SK-N-SH treated with all-trans-retinoic acid at 6 μM for 48 hours (cell line): ENCODE measurements at regions not wholly inside any gene's neighbourhood (a gene's known extent, or its start where the extent isn't known, plus 50 kb on each side); places are given as distances from the start of the nearest gene placed in this dataset.

Experiments used
- ATAC-seq: fragments of 200-7000 bp; cut with Tn5 transposase; 3 replicates; pipeline ENCODE4 v1.9.1; 2020; ENCODE audit warnings: mild to moderate bottlenecking, moderate library complexity
- ARNTL ChIP-seq: fragments of 450-650 bp; formaldehyde crosslinking; IDR thresholded peaks from 2 replicates; pipeline ENCODE4 v1.5.0; 2020; ENCODE audit warnings: low read depth, mild to moderate bottlenecking, moderate library complexity, borderline replicate concordance
- BACH2 ChIP-seq: fragments of 250-450 bp; sonication (Bioruptor Pico); IDR thresholded peaks from 2 replicates; pipeline ENCODE4 v1.9.0; 2021; ENCODE audit warnings: mild to moderate bottlenecking, borderline replicate concordance
- CSDC2 ChIP-seq: fragments of 250-450 bp; sonication (Bioruptor Pico); IDR thresholded peaks from 2 replicates; pipeline ENCODE4 v1.5.0; 2020; ENCODE audit warnings: mild to moderate bottlenecking, moderate library complexity
- ESRRG ChIP-seq: fragments of 250-450 bp; sonication (Bioruptor Pico); IDR thresholded peaks from 2 replicates; pipeline ENCODE4 v1.6.1; 2021; ENCODE audit warnings: mild to moderate bottlenecking
- ISL1 ChIP-seq: fragments of 250-450 bp; sonication (Bioruptor Pico); IDR thresholded peaks from 2 replicates; pipeline ENCODE4 v2.1.2; 2022; ENCODE audit warnings: mild to moderate bottlenecking, moderate library complexity
- OSR1 ChIP-seq: fragments of 250-450 bp; sonication (Bioruptor Pico); IDR thresholded peaks from 2 replicates; pipeline ENCODE4 v1.8.0; 2022; ENCODE audit warnings: moderate library complexity, mild to moderate bottlenecking, inconsistent platforms
- PPARA ChIP-seq: fragments of 250-450 bp; sonication (Bioruptor Pico); IDR thresholded peaks from 2 replicates; pipeline ENCODE4 v1.5.0; 2020; ENCODE audit warnings: mild to moderate bottlenecking, borderline replicate concordance
- RARB ChIP-seq: fragments of 250-450 bp; sonication (Bioruptor Pico); IDR thresholded peaks from 2 replicates; pipeline ENCODE4 v1.8.0; 2021; ENCODE audit warnings: mild to moderate bottlenecking, moderate library complexity
- SNAI2 ChIP-seq: fragments of 250-450 bp; sonication (Bioruptor Pico); IDR thresholded peaks from 2 replicates; pipeline ENCODE4 v1.5.0; 2020; ENCODE audit warnings: mild to moderate bottlenecking, moderate library complexity
- TCF4 ChIP-seq: fragments of 250-450 bp; sonication (Bioruptor Pico); IDR thresholded peaks from 2 replicates; pipeline ENCODE4 v1.8.0; 2021; ENCODE audit warnings: mild to moderate bottlenecking, moderate library complexity, borderline replicate concordance
- TOX ChIP-seq: fragments of 250-450 bp; sonication (Bioruptor Pico); IDR thresholded peaks from 2 replicates; pipeline ENCODE4 v1.8.0; 2021; ENCODE audit warnings: mild to moderate bottlenecking, moderate library complexity, borderline replicate concordance
- ZC3H10 ChIP-seq: fragments of 250-450 bp; sonication (Bioruptor Pico); IDR thresholded peaks from 2 replicates; pipeline ENCODE4 v1.5.1; 2021; ENCODE audit warnings: mild to moderate bottlenecking, moderate library complexity
- ZFP3 ChIP-seq: fragments of 250-450 bp; sonication (Bioruptor Pico); IDR thresholded peaks from 2 replicates; pipeline ENCODE4 v1.5.0; 2020; ENCODE audit warnings: mild to moderate bottlenecking, moderate library complexity
- ZFP30 ChIP-seq: fragments of 450-650 bp; formaldehyde crosslinking; IDR thresholded peaks from 2 replicates; pipeline ENCODE4 v1.5.0; 2022; ENCODE audit warnings: mild to moderate bottlenecking, moderate library complexity
- ZNF565 ChIP-seq: fragments of 450-650 bp; formaldehyde crosslinking; conservative IDR thresholded peaks from 2 replicates; pipeline ENCODE4 v1.5.0; 2020; ENCODE audit warnings: low read depth, mild to moderate bottlenecking, moderate library complexity
- ZNF70 ChIP-seq: fragments of 450-650 bp; formaldehyde crosslinking; IDR thresholded peaks from 2 replicates; pipeline ENCODE4 v1.5.0; 2020; ENCODE audit warnings: mild to moderate bottlenecking, moderate library complexity
- TF ChIP-seq, protein P1 (sequence below): fragments of 250-450 bp; sonication (Bioruptor Pico); IDR thresholded peaks from 2 replicates; pipeline ENCODE4 v1.8.0; 2020; ENCODE audit warnings: mild to moderate bottlenecking, moderate library complexity, borderline replicate concordance
- TF ChIP-seq, protein P2 (sequence below): fragments of 250-450 bp; sonication (Bioruptor Pico); IDR thresholded peaks from 2 replicates; pipeline ENCODE4 v1.5.1; 2020; ENCODE audit warnings: low read depth, mild to moderate bottlenecking, moderate library complexity
- TF ChIP-seq, protein P3 (sequence below): fragments of 250-450 bp; sonication (Bioruptor Pico); IDR thresholded peaks from 2 replicates; pipeline ENCODE4 v1.5.0; 2020; ENCODE audit warnings: mild to moderate bottlenecking, moderate library complexity
- TF ChIP-seq, protein P4 (sequence below): fragments of 250-450 bp; sonication (Bioruptor Pico); IDR thresholded peaks from 2 replicates; pipeline ENCODE4 v1.8.0; 2021; ENCODE audit warnings: low read depth, mild to moderate bottlenecking, moderate library complexity, borderline replicate concordance

DNA sequence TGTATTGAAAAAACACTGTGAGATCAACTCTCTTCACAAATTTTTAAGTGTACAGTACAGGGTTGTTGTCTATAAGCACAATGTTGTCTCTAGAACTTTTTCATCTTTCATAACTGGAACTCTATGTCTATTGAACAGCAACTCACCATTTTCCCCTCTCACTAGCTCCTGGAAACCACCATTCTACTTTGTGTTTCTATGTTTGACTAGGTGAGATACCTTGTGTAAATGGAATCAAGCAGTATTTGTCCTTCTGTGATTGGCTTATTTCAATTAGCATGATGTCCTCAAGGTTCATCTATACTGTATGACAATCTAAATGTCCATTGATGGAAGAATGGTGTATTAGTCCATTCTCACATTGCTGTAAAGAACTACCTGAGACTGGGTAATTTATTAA lies 210.1 kb upstream of the FUT9 start:
- ATAC-seq: no peak
- TF ChIP-seq SNAI2 (CRISPR knock-in tag) (no peak), BACH2 (no peak), ESRRG (CRISPR knock-in tag) (no peak), ISL1 (CRISPR knock-in tag) (no peak), CSDC2 (no peak), OSR1 (CRISPR knock-in tag) (no peak), PPARA (no peak), ZFP3 (CRISPR knock-in tag) (no peak), RARB (CRISPR knock-in tag) (no peak), TOX (CRISPR knock-in tag) (no peak), TCF4 (CRISPR knock-in tag) (no peak), ZNF565 (no peak)
- TF ChIP-seq, protein P1, sequence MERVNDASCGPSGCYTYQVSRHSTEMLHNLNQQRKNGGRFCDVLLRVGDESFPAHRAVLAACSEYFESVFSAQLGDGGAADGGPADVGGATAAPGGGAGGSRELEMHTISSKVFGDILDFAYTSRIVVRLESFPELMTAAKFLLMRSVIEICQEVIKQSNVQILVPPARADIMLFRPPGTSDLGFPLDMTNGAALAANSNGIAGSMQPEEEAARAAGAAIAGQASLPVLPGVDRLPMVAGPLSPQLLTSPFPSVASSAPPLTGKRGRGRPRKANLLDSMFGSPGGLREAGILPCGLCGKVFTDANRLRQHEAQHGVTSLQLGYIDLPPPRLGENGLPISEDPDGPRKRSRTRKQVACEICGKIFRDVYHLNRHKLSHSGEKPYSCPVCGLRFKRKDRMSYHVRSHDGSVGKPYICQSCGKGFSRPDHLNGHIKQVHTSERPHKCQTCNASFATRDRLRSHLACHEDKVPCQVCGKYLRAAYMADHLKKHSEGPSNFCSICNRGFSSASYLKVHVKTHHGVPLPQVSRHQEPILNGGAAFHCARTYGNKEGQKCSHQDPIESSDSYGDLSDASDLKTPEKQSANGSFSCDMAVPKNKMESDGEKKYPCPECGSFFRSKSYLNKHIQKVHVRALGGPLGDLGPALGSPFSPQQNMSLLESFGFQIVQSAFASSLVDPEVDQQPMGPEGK (CRISPR knock-in tag): no peak
- TF ChIP-seq, protein P2, sequence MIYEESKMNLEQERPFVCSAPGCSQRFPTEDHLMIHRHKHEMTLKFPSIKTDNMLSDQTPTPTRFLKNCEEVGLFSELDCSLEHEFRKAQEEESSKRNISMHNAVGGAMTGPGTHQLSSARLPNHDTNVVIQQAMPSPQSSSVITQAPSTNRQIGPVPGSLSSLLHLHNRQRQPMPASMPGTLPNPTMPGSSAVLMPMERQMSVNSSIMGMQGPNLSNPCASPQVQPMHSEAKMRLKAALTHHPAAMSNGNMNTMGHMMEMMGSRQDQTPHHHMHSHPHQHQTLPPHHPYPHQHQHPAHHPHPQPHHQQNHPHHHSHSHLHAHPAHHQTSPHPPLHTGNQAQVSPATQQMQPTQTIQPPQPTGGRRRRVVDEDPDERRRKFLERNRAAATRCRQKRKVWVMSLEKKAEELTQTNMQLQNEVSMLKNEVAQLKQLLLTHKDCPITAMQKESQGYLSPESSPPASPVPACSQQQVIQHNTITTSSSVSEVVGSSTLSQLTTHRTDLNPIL (CRISPR knock-in tag): no peak

DNA sequence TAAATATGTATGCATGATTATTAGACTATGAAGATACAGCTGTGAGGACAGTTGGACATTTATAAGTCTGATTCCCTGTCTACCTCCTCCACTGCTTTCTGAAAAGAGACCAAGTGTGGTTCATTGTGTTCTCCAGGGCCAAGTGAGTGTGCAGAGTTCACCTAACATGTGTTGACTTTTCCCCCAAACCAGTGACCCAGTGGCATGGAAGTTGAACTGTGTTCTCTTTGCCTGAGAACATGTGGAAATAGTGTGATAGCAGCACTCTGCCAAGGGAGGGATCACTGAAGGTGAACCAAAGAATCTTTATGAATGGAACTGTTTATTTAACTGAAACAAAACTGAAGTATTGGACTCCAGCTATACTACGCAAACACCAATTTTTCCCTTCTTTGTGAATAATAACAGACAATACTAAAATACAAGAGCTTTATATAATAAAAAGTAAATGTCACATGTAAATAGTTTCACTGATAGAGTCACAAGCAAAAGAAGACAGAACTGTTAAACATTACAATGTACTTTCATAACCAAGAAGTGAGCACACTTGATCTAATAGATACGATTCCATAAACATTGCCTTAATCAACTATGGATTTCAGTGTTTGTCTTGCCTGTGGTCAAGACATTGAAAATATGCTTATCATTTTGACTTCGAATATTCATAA lies 200.3 kb upstream of the FUT9 start:
- TF ChIP-seq RARB (CRISPR knock-in tag): no peak
- TF ChIP-seq BACH2: no peak
- TF ChIP-seq CSDC2: no peak
- TF ChIP-seq TOX (CRISPR knock-in tag): no peak
- no peak for TF ChIP-seq ZNF70
- no peak for TF ChIP-seq PPARA
- no peak for TF ChIP-seq ZNF565
- no peak for TF ChIP-seq ESRRG (CRISPR knock-in tag)
- TF ChIP-seq, protein P1 (CRISPR knock-in tag): no peak
- TF ChIP-seq OSR1 (CRISPR knock-in tag): no peak
- TF ChIP-seq, protein P2 (CRISPR knock-in tag): no peak
- no peak for TF ChIP-seq ZC3H10 (CRISPR knock-in tag)
- TF ChIP-seq, protein P3, sequence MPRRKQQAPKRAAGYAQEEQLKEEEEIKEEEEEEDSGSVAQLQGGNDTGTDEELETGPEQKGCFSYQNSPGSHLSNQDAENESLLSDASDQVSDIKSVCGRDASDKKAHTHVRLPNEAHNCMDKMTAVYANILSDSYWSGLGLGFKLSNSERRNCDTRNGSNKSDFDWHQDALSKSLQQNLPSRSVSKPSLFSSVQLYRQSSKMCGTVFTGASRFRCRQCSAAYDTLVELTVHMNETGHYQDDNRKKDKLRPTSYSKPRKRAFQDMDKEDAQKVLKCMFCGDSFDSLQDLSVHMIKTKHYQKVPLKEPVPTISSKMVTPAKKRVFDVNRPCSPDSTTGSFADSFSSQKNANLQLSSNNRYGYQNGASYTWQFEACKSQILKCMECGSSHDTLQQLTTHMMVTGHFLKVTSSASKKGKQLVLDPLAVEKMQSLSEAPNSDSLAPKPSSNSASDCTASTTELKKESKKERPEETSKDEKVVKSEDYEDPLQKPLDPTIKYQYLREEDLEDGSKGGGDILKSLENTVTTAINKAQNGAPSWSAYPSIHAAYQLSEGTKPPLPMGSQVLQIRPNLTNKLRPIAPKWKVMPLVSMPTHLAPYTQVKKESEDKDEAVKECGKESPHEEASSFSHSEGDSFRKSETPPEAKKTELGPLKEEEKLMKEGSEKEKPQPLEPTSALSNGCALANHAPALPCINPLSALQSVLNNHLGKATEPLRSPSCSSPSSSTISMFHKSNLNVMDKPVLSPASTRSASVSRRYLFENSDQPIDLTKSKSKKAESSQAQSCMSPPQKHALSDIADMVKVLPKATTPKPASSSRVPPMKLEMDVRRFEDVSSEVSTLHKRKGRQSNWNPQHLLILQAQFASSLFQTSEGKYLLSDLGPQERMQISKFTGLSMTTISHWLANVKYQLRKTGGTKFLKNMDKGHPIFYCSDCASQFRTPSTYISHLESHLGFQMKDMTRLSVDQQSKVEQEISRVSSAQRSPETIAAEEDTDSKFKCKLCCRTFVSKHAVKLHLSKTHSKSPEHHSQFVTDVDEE (CRISPR knock-in tag): no peak
- no peak for TF ChIP-seq SNAI2 (CRISPR knock-in tag)
- no peak for TF ChIP-seq ISL1 (CRISPR knock-in tag)
- no peak for TF ChIP-seq ZFP30 (CRISPR knock-in tag)
- TF ChIP-seq TCF4 (CRISPR knock-in tag): no peak
- no peak for ATAC-seq

DNA sequence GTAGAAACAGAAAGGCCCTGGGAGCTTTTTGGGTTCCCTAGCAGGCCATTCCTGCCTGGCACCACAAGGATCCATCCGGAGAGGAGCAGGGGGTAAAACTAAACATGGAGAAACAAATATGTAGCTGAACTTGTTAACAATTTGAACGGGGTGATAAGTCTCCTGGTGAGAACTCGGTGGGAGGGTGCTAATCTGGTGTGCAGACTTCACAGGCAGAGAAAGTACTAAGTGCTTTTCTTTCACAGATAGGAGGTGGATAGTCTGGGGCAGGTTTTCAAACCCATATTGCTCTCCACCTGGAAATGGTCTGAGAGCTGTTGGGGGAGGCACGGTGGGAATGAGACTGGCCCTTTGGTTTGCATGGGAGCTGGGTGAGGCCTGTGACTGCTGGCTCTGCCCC lies 196.3 kb upstream of the FUT9 start:
- ATAC-seq: no peak

More for the DNA sequence above, 196.3 kb upstream of the FUT9 start:
- TF ChIP-seq RARB (CRISPR knock-in tag): no peak
- TF ChIP-seq, protein P2 (CRISPR knock-in tag): no peak
- no peak for TF ChIP-seq ZFP30 (CRISPR knock-in tag)
- TF ChIP-seq ARNTL (CRISPR knock-in tag): no peak
- no peak for TF ChIP-seq BACH2
- no peak for TF ChIP-seq ZNF70
- no peak for TF ChIP-seq ZC3H10 (CRISPR knock-in tag)
- TF ChIP-seq, protein P1 (CRISPR knock-in tag): no peak
- TF ChIP-seq, protein P4, sequence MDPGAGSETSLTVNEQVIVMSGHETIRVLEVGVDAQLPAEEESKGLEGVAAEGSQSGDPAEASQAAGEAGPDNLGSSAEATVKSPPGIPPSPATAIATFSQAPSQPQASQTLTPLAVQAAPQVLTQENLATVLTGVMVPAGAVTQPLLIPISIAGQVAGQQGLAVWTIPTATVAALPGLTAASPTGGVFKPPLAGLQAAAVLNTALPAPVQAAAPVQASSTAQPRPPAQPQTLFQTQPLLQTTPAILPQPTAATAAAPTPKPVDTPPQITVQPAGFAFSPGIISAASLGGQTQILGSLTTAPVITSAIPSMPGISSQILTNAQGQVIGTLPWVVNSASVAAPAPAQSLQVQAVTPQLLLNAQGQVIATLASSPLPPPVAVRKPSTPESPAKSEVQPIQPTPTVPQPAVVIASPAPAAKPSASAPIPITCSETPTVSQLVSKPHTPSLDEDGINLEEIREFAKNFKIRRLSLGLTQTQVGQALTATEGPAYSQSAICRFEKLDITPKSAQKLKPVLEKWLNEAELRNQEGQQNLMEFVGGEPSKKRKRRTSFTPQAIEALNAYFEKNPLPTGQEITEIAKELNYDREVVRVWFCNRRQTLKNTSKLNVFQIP (CRISPR knock-in tag): no peak
- TF ChIP-seq ZNF565: no peak
- TF ChIP-seq PPARA: no peak
